ENCODE measurements at regions not wholly inside any gene's neighbourhood (a gene's known extent, or its start where the extent isn't known, plus 50 kb on each side); places are given as distances from the start of the nearest gene placed in this dataset.

DNA sequence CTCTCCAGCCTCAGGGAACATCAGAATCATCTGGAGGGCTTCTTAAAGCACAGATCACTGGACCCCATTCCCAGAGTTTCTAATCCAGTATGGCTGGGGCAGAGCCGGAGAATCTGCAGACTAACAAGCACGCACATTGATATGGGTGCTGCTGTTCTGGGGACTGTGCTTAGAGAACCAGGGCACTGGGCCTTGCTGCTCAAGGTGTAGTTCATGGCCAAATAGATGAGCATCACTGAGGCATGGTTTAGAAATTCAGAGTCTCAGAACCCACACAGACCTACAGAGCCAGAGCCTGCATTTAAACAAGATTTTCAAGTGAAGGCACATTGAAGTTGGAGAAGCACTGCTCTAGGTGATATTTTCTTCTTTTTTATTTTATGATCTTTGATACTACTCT, 376.8 kb upstream of the PHF14 start:
- TF ChIP-seq, protein P1, sequence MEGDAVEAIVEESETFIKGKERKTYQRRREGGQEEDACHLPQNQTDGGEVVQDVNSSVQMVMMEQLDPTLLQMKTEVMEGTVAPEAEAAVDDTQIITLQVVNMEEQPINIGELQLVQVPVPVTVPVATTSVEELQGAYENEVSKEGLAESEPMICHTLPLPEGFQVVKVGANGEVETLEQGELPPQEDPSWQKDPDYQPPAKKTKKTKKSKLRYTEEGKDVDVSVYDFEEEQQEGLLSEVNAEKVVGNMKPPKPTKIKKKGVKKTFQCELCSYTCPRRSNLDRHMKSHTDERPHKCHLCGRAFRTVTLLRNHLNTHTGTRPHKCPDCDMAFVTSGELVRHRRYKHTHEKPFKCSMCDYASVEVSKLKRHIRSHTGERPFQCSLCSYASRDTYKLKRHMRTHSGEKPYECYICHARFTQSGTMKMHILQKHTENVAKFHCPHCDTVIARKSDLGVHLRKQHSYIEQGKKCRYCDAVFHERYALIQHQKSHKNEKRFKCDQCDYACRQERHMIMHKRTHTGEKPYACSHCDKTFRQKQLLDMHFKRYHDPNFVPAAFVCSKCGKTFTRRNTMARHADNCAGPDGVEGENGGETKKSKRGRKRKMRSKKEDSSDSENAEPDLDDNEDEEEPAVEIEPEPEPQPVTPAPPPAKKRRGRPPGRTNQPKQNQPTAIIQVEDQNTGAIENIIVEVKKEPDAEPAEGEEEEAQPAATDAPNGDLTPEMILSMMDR (IDR thresholded peaks at IDR 0.05) = no peak
- TF ChIP-seq POLR2A (IDR thresholded peaks at IDR 0.05) = no peak
- no peak for DNase-seq
- ATAC-seq = no peak
- no peak overlapping the region for H3K27ac ChIP-seq
- H3K4me3 ChIP-seq = no peak overlapping the region
- 88 to 100% methylated on average over 2 of the region's 2 CpGs for WGBS, 2 donors
- no peaks in the 10 kb centered on the region for H3K36me3 ChIP-seq (replicated peaks in 1 of 2; ENCODE audit: insufficient read depth in 1 of 2, low read depth in 2 of 2)
- H3K4me1 ChIP-seq = no peaks in the 10 kb centered on the region
- intact Hi-C loops (cut with DNase I) = no loop called here
- H3K27me3 ChIP-seq = no peaks in the 10 kb centered on the region
- no peaks in the 10 kb centered on the region for H3K9me3 ChIP-seq

DNA sequence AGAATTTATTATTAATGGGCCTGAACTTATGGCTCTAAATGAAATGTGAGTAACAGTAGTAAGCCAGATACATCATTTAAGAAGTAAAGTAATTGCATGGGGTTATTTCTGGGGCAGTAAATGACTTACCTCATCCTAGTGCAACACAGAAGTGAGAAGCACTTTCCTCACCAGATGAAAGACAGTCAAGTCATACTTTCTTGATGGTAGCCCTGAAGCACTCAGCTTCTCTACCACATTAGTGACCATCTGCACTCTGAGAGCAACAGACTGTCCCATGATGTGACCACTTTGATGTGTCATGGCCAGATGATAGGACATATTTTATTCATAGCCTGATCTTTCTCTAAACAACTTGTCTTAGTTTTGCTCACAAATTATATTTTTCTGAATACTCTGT, 369.5 kb upstream of the PHF14 start:
- no peaks in the 10 kb centered on the region for H3K4me1 ChIP-seq
- no peaks in the 10 kb centered on the region for H3K27me3 ChIP-seq
- no peak for TF ChIP-seq POLR2A (IDR thresholded peaks at IDR 0.05)
- TF ChIP-seq, protein P1 (IDR thresholded peaks at IDR 0.05) = no peak
- H3K27ac ChIP-seq = no peak overlapping the region
- no peak for ATAC-seq
- H3K4me3 ChIP-seq = no peak overlapping the region
- H3K36me3 ChIP-seq (replicated peaks in 1 of 2; ENCODE audit: insufficient read depth in 1 of 2, low read depth in 2 of 2) = no peaks in the 10 kb centered on the region
- no peak for DNase-seq
- intact Hi-C loops (cut with DNase I) = no loop called here
- no peaks in the 10 kb centered on the region for H3K9me3 ChIP-seq

DNA sequence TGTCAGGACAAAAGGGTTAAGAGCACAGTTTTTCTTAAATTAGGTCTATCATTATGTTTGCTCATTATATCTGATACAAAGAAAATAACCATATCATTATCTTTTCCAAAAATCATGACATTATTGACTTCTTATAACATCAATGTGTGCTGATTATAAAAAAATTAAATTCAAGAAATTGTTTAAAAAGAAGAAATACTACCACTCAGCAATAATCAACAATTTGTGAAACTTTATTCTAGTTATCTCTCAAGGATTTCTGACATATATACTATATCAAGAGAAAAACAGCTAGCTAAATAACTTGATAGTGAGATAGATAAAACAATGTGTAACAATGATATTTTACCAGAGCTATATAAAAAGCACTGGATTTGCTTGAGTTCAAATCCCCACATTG, 360.7 kb upstream of the PHF14 start:
- no peaks in the 10 kb centered on the region for H3K36me3 ChIP-seq (replicated peaks in 1 of 2; ENCODE audit: insufficient read depth in 1 of 2, low read depth in 2 of 2)
- intact Hi-C loops (cut with DNase I) = no loop called here

DNA sequence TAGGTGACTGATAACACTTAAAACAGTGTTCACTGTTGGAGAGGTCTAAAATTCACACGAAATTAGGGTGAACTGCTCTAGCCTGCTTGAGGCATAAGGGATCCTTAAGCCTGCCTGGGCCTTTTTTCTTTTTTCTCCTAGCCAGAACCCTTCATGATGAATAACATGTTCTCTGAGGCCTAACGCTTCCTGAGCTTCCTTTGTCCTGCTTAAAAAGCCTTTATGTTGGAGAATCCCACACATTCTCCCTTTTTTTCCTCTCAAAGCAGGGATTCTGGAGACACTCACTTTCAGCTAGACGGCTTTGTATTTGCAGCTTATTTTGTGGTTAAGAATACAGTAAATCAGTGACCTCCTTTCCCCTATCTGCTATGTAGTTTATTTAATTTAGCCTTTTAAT, 354.7 kb upstream of the PHF14 start:
- Histone ChIP-seq H3K27me3 (no peaks in the 10 kb centered on the region), H3K4me1 (no peaks in the 10 kb centered on the region), H3K27ac (no peak overlapping the region), H3K4me3 (no peak overlapping the region), H3K9me3 (no peaks in the 10 kb centered on the region), H3K36me3 (replicated peaks in 1 of 2; ENCODE audit: insufficient read depth in 1 of 2, low read depth in 2 of 2) (no peaks in the 10 kb centered on the region)
- TF ChIP-seq POLR2A (IDR thresholded peaks at IDR 0.05) = no peak
- TF ChIP-seq, protein P1 (IDR thresholded peaks at IDR 0.05) = no peak
- WGBS, 2 donors = 43 to 52% methylated on average over 3 of the region's 3 CpGs
- intact Hi-C loops (cut with DNase I) = no loop called here
- DNase-seq = no peak
- ATAC-seq = no peak

More for the DNA sequence above, 360.7 kb upstream of the PHF14 start:
- ATAC-seq (no peak), DNase-seq (no peak)
- H3K9me3 ChIP-seq = no peaks in the 10 kb centered on the region
- TF ChIP-seq POLR2A (IDR thresholded peaks at IDR 0.05) = no peak
- TF ChIP-seq, protein P1 (IDR thresholded peaks at IDR 0.05) = no peak
- no peaks in the 10 kb centered on the region for H3K27me3 ChIP-seq
- H3K4me1 ChIP-seq = no peaks in the 10 kb centered on the region
- H3K27ac ChIP-seq = no peak overlapping the region
- H3K4me3 ChIP-seq = no peak overlapping the region

DNA sequence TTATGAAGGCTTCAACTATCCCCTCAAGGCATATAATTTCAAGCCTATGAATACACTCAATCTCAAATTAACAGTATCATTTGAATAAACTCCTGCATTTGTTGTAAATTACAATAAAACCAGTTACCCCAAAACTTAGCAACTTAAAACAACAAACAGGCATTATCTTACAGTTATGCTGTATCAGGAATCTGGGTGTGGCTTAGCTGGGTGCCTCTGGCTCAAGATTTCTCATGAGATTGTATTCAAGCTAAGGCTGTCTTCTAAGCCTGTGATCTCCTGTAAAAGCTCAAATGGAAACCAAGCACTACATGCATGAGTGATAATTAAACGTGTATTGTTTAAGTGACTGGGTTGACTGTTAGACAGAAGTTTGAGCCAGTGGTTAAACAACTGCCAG, 341.0 kb upstream of the PHF14 start:
- no peaks in the 10 kb centered on the region for H3K36me3 ChIP-seq (replicated peaks in 1 of 2; ENCODE audit: insufficient read depth in 1 of 2, low read depth in 2 of 2)
- no peak overlapping the region for H3K27ac ChIP-seq
- WGBS, 2 donors = 35 to 44% methylated on average over 1 of the region's 1 CpG

More for the DNA sequence above, 341.0 kb upstream of the PHF14 start:
- DNase-seq (no peak), ATAC-seq (no peak)
- TF ChIP-seq, protein P1 (IDR thresholded peaks at IDR 0.05) = no peak
- TF ChIP-seq POLR2A (IDR thresholded peaks at IDR 0.05) = no peak
- no peak overlapping the region for H3K4me3 ChIP-seq
- no peaks in the 10 kb centered on the region for H3K27me3 ChIP-seq
- H3K9me3 ChIP-seq = no peaks in the 10 kb centered on the region
- intact Hi-C loops (cut with DNase I) = no loop called here
- H3K4me1 ChIP-seq = no peaks in the 10 kb centered on the region
